ENCODE measurements at regions not wholly inside any gene's neighbourhood (a gene's known extent, or its start where the extent isn't known, plus 50 kb on each side); places are given as distances from the start of the nearest gene placed in this dataset.

DNA sequence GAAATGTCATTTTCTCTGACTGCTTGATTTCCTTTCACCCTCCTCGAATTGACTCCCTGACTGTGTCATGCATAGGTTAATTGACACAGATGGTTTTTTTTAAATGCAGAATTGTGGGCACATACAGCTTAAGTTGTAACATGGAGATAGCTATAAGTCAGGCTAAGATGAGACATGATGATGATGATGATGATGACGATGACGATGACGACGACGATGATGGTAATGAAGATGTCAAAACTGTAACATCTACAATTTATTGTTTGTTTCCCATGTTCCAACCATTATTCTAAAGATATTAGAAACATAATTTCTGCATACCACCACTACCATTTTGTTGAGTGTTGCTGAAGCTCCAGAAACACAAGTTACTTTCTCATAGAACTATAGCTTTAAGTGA, 1232.8 kb downstream of the XPNPEP1 start:
- TF ChIP-seq POLR2A (IDR thresholded peaks at IDR 0.05; ENCODE audit: low read depth, low read length) = no peak
- TF ChIP-seq POLR2AphosphoS5 (IDR thresholded peaks at IDR 0.05; ENCODE audit: low read depth, low read length) = no peak
- no peak for TF ChIP-seq TAF1 (IDR thresholded peaks at IDR 0.05; ENCODE audit: low read depth, low read length)
- no peak for TF ChIP-seq POU2F2 (IDR thresholded peaks at IDR 0.05; ENCODE audit: low read depth, low read length)
- TF ChIP-seq SPI1 (IDR thresholded peaks at IDR 0.05; ENCODE audit: low read depth, low read length) = no peak
- no peak for TF ChIP-seq PAX5 (IDR thresholded peaks at IDR 0.05; ENCODE audit: insufficient read depth, low read length, severe bottlenecking)
